NCI-H2029 (cell line): ENCODE measurements at regions not wholly inside any gene's neighbourhood (a gene's known extent, or its start where the extent isn't known, plus 50 kb on each side); places are given as distances from the start of the nearest gene placed in this dataset.
"Not testable (repeated sequence)": the region's sequence is repeated elsewhere in the genome, so short reads cannot be mapped to it uniquely, and the experiment has no call there.

ENCODE experiments used
- DNase-seq: peaks from one replicate; lab custom pipeline; 2025; lab: John Stamatoyannopoulos, UW

- DNase-seq = no peak
Observed at GRCh38 chr6:120496661-120497060, 837.6 kb downstream of the TBC1D32 start.

- no peak for DNase-seq
Observed at GRCh38 chr6:120493505-120493904, 840.8 kb downstream of the TBC1D32 start.

DNA sequence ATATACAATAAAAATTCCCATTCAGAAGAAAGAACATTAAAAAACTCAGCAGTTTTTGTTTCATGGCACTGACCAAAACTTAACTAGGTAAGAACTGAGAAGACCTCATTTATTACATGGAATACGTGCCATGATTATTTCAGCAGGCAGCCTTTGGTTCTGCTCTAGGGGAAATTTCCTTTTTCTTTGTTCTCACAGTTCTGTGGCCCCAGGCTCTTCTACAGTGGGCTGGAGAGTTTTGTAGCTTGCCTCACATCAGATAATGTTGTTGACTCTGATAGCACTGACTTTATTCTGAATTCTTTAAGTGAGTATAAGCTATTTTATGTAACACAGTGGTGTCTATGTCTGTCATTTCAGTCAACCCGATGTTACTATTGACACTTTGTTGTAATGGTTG is 844.3 kb downstream of the TBC1D32 start:
- DNase-seq = no peak

GRCh38 chr6:120484146-120484545 is 850.1 kb downstream of the TBC1D32 start:
- no peak for DNase-seq

DNA sequence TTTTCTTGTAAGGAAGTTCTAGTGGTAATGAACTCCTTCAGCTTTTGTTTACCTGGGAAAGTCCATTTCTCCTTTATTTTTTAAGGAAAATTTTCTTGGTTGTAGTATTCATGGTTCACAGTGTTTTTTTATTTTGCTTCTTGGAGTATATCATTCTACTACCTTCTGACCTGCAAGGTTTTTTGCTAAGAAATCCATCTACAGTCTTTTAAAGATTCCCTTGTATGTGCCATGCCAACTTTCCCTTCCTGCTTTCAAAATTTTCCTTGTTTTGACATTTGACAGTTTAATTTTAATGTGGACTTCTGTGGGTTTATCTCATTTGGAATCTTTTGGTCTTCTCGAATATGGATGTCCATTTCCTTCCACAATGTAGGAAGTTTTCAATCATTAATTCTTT is 855.6 kb downstream of the TBC1D32 start:
- no peak for DNase-seq

GRCh38 chr6:120473804-120474203 is 860.5 kb downstream of the TBC1D32 start:
- no peak for DNase-seq

DNA sequence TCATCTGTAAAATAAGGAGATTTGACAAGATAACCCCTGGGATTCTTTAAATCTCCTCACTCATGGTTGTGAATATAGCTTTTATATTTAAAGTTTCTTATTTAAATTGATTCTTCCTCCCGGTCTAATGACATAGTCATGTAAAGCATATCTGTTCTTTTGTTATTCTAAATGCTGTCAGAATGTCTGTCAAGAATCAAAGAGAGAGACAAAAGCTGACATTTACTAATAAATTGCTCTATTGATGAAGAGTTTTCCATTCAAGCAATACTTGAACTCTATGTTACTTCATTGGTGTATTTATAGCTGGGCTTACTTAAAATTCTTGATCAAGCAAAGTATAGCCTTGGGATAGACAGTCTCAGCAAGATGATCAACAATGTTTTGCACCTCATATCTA is 865.8 kb downstream of the TBC1D32 start:
- no peak for DNase-seq

DNA sequence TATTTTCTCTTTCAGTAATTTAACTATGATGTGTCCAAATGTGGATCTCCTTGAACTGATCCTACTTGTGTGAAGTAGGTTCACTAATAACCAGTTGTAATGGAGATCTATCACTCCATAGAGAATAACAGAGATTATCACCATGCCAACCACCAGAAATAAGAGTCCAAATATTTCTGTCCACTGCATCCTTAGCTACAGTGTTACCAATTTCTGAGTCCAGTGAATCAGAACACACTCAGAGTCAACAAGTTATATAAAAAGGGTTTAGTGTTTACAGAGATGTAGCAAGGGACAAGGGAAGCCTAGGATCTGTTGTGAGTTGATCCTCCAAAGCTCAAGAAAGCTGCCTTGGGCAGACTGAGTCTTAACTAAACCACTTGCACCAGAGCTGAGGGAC is 882.8 kb downstream of the TBC1D32 start:
- DNase-seq = no peak

DNA sequence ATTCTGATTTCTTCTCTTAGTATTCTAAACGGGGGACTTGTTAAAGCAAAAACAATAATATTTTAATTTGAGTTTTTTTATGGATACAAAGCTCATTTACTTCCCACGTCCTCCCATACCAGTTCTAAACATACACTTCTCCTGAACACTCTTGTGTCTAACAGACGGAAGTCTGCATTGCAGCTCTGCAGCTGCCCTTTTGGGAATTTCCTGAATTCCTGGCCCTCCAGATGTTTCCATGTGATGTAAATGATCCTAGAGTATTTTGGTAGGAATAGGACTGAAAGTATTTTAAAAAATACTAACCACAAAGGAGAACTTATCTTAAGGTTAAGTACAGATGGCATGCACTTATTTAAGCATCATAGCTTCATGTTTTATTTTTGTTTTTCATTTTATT is 886.7 kb downstream of the TBC1D32 start:
- no peak for DNase-seq

DNA sequence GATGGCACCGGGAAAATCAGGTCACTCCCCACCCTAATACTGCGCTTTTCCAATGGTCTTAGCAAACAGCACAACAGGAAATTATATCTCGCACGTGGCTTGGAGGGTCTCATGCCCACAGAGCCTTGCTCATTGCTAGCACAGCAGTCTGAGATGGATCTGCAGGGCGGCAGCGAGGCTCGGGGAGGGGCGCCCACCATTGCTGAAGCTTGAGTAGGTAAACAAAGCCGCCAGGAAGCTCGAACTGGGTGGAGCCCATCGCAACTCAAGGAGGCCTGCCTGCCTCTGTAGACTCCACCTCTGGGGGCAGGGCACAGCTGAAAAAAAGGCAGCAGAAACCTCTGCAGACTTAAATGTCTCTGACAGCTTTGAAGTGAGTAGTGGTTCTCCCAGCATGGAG is 901.4 kb downstream of the TBC1D32 start:
- DNase-seq = not testable (repeated sequence)

DNA sequence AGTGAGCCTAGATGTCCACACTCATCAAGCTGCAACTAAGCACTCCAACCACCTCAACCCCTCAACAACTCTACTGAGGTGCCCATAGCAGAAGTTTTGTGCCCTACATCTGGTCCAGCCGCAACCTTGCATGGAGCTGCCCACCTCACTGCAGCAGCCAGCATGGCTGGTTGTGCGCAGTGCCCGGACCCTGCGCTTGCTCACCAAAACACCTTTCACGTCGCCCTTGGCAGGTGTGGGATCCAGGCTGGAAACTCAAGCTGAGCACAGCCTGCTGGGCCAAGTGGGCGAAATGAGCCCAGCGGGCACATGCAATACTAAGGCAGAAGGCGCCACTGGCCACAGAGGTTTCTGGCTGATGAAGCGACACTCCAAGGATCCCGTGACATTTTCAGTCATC is 902.4 kb downstream of the TBC1D32 start:
- DNase-seq = no peak

GRCh38 chr6:120411394-120411793 is 922.9 kb downstream of the TBC1D32 start:
- DNase-seq = no peak

DNA sequence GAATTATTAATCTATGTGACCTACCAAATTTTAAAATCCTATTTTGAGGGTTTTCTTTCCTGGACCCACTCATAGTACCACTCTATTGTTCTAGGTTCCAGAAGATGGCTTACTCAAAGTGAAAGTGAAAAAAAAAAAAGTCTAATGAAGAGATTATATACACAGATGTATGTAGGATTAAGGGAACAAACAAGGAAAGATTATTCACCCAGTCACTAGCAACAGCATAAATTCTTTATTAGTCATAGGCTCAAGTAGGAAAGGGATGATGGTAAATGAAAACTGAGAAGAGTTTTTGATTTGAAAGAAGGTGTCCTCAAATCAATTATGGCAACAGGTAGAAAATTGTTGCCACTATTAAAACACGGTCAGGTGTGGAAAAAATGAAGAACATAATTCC is 923.7 kb downstream of the TBC1D32 start:
- no peak for DNase-seq

DNA sequence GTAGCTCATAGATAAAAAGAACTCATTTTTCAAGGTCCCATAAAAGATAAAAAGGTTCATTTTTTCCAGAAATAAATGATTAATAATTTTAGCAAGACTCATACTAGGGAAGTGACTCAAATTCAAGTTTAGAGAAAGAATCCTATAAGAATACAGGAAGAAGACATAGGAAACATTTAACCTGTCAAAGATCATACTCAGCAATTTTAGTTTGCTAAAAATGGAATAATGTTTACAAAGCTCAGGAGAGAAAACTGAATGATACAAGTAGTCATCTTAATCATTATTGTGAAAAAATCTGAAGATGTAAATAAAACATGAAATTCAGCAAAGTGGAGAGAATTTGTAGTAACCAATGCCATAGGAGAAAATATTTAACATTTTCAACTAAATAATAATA is 926.6 kb downstream of the TBC1D32 start:
- no peak for DNase-seq

DNA sequence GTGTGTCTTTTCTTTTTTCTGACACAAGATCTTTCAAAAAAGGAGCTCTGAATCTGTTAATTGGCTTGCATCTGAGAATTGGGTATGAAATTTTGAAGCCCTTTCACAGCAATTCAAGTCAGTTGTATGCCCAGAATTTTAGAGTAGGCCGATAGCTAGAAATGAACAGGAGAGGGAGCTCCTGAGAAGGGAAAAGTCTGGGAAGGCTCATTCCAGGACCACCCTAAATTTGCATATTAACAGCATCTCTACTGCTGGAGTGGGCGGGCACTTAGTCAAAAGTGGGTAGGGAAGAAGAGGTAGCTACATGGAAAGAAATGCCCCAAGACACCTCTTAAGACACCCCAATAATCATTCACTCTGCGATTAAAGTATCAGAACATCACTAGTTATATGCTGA is 928.3 kb downstream of the TBC1D32 start:
- DNase-seq = no peak

DNA sequence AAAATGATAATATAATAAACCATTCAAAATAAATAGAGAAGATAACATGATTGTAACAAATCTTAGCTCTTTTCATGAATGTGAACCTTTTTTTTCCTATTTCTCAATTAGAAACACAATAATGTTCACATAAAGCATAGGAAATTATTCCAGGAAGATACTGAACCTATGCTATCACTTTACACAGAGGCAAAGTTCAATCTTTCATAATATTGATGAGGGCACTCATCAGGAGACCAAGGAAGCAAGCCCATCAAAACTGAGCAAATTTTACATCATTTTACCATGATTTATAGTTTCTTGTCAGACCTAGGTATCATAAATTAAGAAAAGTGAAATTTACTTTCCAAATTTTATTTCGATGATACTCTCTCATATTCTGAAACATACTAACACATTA is 938.5 kb downstream of the TBC1D32 start:
- no peak for DNase-seq

DNA sequence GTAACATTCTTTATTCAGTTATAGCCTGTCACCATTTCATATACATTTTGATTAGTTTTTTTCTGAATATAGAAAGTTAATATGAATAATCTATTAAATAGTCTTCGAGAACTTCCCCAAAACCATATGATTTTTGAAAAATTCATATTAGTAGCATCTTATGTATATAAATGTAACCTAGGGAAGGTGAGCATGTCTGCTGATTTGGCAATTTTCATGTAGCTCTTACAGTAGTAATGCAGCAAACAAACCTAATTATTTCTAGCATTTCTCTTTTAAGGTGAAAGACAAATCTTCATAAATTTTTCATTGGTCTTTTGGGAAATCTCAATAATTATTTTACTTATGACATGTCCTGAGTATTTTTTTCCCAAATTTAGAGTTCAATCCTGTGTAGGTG is 939.0 kb downstream of the TBC1D32 start:
- no peak for DNase-seq

DNA sequence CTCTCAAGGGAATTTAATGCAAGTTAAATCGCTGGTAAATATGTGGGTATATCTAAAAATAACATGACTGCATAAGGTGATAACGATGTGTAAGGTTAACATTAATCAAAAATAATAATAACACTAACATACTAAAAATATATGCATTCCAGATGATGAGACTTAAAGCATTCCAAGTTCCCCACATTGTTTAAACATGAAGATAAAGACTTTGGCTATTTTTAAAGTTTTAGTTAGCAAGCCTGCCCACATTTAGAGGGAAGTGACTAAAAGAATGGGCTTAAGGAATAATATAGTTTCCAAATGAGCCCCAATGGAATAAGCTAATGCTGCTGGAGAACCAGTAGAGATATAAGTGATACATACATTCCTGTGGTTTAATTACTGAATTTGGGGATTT is 941.3 kb downstream of the TBC1D32 start:
- DNase-seq = no peak

DNA sequence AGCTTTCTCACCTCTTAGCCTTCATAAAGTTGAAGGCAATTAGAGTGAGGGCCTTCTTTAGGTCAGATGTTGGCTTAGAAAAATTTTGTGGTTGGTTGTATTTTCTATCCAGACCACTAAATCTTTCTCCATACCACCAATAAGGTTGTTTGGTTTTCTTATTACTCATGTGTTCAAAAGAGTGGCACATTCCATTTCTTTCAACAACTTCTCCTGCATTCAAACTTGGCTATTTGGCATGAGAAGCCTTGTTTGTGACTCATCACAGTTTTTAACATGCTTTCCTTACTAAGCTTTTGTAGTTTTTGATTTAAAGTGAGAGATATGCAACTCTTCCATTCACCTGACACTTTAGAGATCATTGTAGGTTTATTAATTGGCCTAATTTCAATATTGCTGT is 949.6 kb downstream of the TBC1D32 start:
- no peak for DNase-seq

- DNase-seq = no peak
Observed at GRCh38 chr6:120383681-120384080, 950.6 kb downstream of the TBC1D32 start.

- DNase-seq = no peak
Observed at GRCh38 chr6:120378582-120379220, 955.6 kb downstream of the TBC1D32 start.

GRCh38 chr6:120373185-120373584 is 961.1 kb downstream of the TBC1D32 start:
- DNase-seq = no peak

GRCh38 chr6:120363429-120363828 is 970.9 kb downstream of the TBC1D32 start:
- DNase-seq = no peak

DNA sequence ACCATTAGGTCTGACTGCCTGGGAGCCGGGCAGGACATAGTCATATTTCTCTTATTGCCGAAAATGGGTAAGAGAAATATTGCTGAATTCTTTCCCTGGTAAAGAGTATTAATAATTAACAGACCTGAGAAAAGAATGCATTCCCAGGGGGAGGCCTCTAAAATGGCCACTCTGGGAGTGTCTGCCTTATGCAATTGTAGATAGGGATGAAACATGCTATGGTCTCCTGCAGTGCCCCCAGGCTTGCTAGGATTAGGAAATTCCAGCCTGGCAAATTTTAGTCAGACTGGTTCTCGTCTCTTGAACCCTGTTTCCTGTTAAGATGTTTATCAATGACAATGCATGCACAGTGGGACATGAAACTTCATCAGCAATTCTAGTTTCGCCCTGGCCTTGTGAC is 975.7 kb downstream of the TBC1D32 start:
- not testable (repeated sequence) for DNase-seq

- no peak for DNase-seq
Observed at GRCh38 chr6:120357447-120357846, 976.8 kb downstream of the TBC1D32 start.
